RCC 7860 (cell line): ENCODE measurements at regions not wholly inside any gene's neighbourhood (a gene's known extent, or its start where the extent isn't known, plus 50 kb on each side); places are given as distances from the start of the nearest gene placed in this dataset.
"Not testable (repeated sequence)": the region's sequence is repeated elsewhere in the genome, so short reads cannot be mapped to it uniquely, and the experiment has no call there.

Source experiments
- DNase-seq: peaks from one replicate; pipeline ENCODE4 v3.0.0-alpha.2; 2015; ENCODE audit warnings: low spot score
- FAIRE-seq: peaks from 2 replicates; lab custom pipeline; 2012; peaks lifted over from hg19 to GRCh38; lab: Jason Lieb, UNC

- FAIRE-seq = no peak
- no peak for DNase-seq
Measured at GRCh38 chr6:101011186-101011585, 130.1 kb upstream of the ASCC3 start.

- FAIRE-seq (no peak), DNase-seq (no peak)
Measured at GRCh38 chr6:101013612-101014195, 132.6 kb upstream of the ASCC3 start.

- DNase-seq = no peak
- FAIRE-seq = no peak
Measured at GRCh38 chr6:101015541-101015940, 134.4 kb upstream of the ASCC3 start.

GRCh38 chr6:101016163-101016562, 135.0 kb upstream of the ASCC3 start:
- no peak for FAIRE-seq
- no peak for DNase-seq

GRCh38 chr6:101018157-101018556, 137.0 kb upstream of the ASCC3 start:
- no peak for FAIRE-seq
- no peak for DNase-seq

- FAIRE-seq = no peak
Measured at GRCh38 chr6:101021504-101021903, 140.4 kb upstream of the ASCC3 start.

GRCh38 chr6:101042966-101043365, 161.8 kb upstream of the ASCC3 start:
- FAIRE-seq (no peak), DNase-seq (no peak)

More at GRCh38 chr6:101021504-101021903, 140.4 kb upstream of the ASCC3 start:
- DNase-seq = no peak

- DNase-seq = no peak
- FAIRE-seq = no peak
Measured at GRCh38 chr6:101058296-101058695, 177.2 kb upstream of the ASCC3 start.

- FAIRE-seq = no peak
- DNase-seq = no peak
Measured at GRCh38 chr6:101066481-101066880, 185.4 kb upstream of the ASCC3 start.

GRCh38 chr6:101069191-101069795, 188.2 kb upstream of the ASCC3 start:
- DNase-seq (no peak), FAIRE-seq (no peak)

GRCh38 chr6:101070044-101070608, 189.0 kb upstream of the ASCC3 start:
- DNase-seq (no peak), FAIRE-seq (no peak)

- DNase-seq (no peak), FAIRE-seq (no peak)
Measured at GRCh38 chr6:101077344-101077743, 196.2 kb upstream of the ASCC3 start.

GRCh38 chr6:101079696-101080270, 198.7 kb upstream of the ASCC3 start:
- DNase-seq (no peak), FAIRE-seq (no peak)

- DNase-seq = no peak
- FAIRE-seq = no peak
Measured at GRCh38 chr6:101080597-101080996, 199.5 kb upstream of the ASCC3 start.

- no peak for DNase-seq
Measured at GRCh38 chr6:101083533-101084175, 202.5 kb upstream of the ASCC3 start.

GRCh38 chr6:101085327-101085726, 204.2 kb upstream of the ASCC3 start:
- FAIRE-seq (no peak), DNase-seq (no peak)

More at GRCh38 chr6:101083533-101084175, 202.5 kb upstream of the ASCC3 start:
- FAIRE-seq = no peak

- no peak for FAIRE-seq
- DNase-seq = no peak
Measured at GRCh38 chr6:101086473-101086872, 205.3 kb upstream of the ASCC3 start.

GRCh38 chr6:101088594-101088993, 207.5 kb upstream of the ASCC3 start:
- FAIRE-seq = no peak
- no peak for DNase-seq

- FAIRE-seq = no peak
- DNase-seq = no peak
Measured at GRCh38 chr6:101089640-101090039, 208.5 kb upstream of the ASCC3 start.

GRCh38 chr6:101090281-101090680, 209.2 kb upstream of the ASCC3 start:
- no peak for FAIRE-seq
- no peak for DNase-seq

GRCh38 chr6:101098605-101099004, 217.5 kb upstream of the ASCC3 start:
- not testable (repeated sequence) for FAIRE-seq, DNase-seq

GRCh38 chr6:101102702-101103101, 221.6 kb upstream of the ASCC3 start:
- no peak for DNase-seq
- no peak for FAIRE-seq
